ENCODE measurements at regions not wholly inside any gene's neighbourhood (a gene's known extent, or its start where the extent isn't known, plus 50 kb on each side); places are given as distances from the start of the nearest gene placed in this dataset.
A peak's percentile ranks its signal among the peaks of the same experiment; 100 is the strongest.

GRCh38 chr17:36760425-36760824 is 159.0 kb downstream of the MRM1 start:
- H3K4me1 Mint-ChIP-seq (ENCODE audit: low read depth, unreplicated experiment), result no peaks in the 10 kb centered on the region
- H3K27me3 Mint-ChIP-seq (ENCODE audit: low read depth, unreplicated experiment), result peaks cover 15% of the 10 kb centered on the region
- no peak for TF ChIP-seq EZH2 (IDR thresholded peaks at IDR 0.05; ENCODE audit: insufficient read depth, low read length)
- no peak for TF ChIP-seq CTCF (IDR thresholded peaks at IDR 0.05; ENCODE audit: insufficient read depth, low read depth, low read length)
- no peaks in the 10 kb centered on the region for H3K9me3 Mint-ChIP-seq (ENCODE audit: unreplicated experiment)
- no peaks in the 10 kb centered on the region for H4K20me1 ChIP-seq (ENCODE audit: insufficient read depth, low read length)
- no peak overlapping the region for H3K27ac Mint-ChIP-seq (ENCODE audit: unreplicated experiment)
- no peaks in the 10 kb centered on the region for H3K79me2 ChIP-seq (ENCODE audit: insufficient read depth, low read length)
- FAIRE-seq (no peak), DNase-seq (ENCODE audit: low read depth) (no peak)
- H3K36me3 ChIP-seq (ENCODE audit: insufficient read depth, low read length), result no peaks in the 10 kb centered on the region
- H3K4me1 ChIP-seq (ENCODE audit: insufficient read depth, low read length), result no peaks in the 10 kb centered on the region
- no peak overlapping the region for H3K27ac ChIP-seq (ENCODE audit: low read depth, low read length)
- peaks cover 1% of the 10 kb centered on the region for H3K36me3 Mint-ChIP-seq (ENCODE audit: low read depth, unreplicated experiment)
- no peak overlapping the region for H3K4me2 ChIP-seq (ENCODE audit: low read length)
- H3K9me3 ChIP-seq (ENCODE audit: insufficient read depth, low read depth, low read length), result no peaks in the 10 kb centered on the region
- no peak overlapping the region for H3K9ac ChIP-seq (ENCODE audit: low read length)
- no peak overlapping the region for H3K4me3 ChIP-seq (ENCODE audit: insufficient read depth, low read depth, low read length)
- peaks cover 2% of the 10 kb centered on the region for H3K27me3 ChIP-seq (ENCODE audit: insufficient read depth, low read length)
- no peak overlapping the region for H3K4me3 Mint-ChIP-seq (ENCODE audit: unreplicated experiment)
- H2AFZ ChIP-seq (ENCODE audit: low read depth, low read length), result no peak overlapping the region

- no peaks in the 10 kb centered on the region for H3K9me3 ChIP-seq (ENCODE audit: insufficient read depth, low read depth, low read length)
- Mint-ChIP-seq H3K4me3 (ENCODE audit: unreplicated experiment) (no peak overlapping the region), H3K4me1 (ENCODE audit: low read depth, unreplicated experiment) (no peaks in the 10 kb centered on the region), H3K27ac (ENCODE audit: unreplicated experiment) (no peak overlapping the region), H3K27me3 (ENCODE audit: low read depth, unreplicated experiment) (peaks cover 21% of the 10 kb centered on the region), H3K36me3 (ENCODE audit: low read depth, unreplicated experiment) (peaks cover 1% of the 10 kb centered on the region), H3K9me3 (ENCODE audit: unreplicated experiment) (no peaks in the 10 kb centered on the region)
- no peak overlapping the region for H3K4me2 ChIP-seq (ENCODE audit: low read length)
- H3K4me3 ChIP-seq (ENCODE audit: insufficient read depth, low read depth, low read length), result no peak overlapping the region
- DNase-seq (ENCODE audit: low read depth) (peak; percentile 4), FAIRE-seq (no peak)
- no peaks in the 10 kb centered on the region for H3K4me1 ChIP-seq (ENCODE audit: insufficient read depth, low read length)
- H4K20me1 ChIP-seq (ENCODE audit: insufficient read depth, low read length), result no peaks in the 10 kb centered on the region
- TF ChIP-seq EZH2 (IDR thresholded peaks at IDR 0.05; ENCODE audit: insufficient read depth, low read length) (no peak), CTCF (IDR thresholded peaks at IDR 0.05; ENCODE audit: insufficient read depth, low read depth, low read length) (no peak)
- H3K36me3 ChIP-seq (ENCODE audit: insufficient read depth, low read length), result no peaks in the 10 kb centered on the region
- H3K27me3 ChIP-seq (ENCODE audit: insufficient read depth, low read length), result peaks cover 2% of the 10 kb centered on the region
- H2AFZ ChIP-seq (ENCODE audit: low read depth, low read length), result peak overlapping the region; percentile 47
- H3K27ac ChIP-seq (ENCODE audit: low read depth, low read length), result no peak overlapping the region
- H3K9ac ChIP-seq (ENCODE audit: low read length), result no peak overlapping the region
- no peaks in the 10 kb centered on the region for H3K79me2 ChIP-seq (ENCODE audit: insufficient read depth, low read length)
Measured at GRCh38 chr17:36761203-36761950, 160.0 kb downstream of the MRM1 start.

GRCh38 chr17:36765436-36766043 is 164.2 kb downstream of the MRM1 start:
- TF ChIP-seq EZH2 (IDR thresholded peaks at IDR 0.05; ENCODE audit: insufficient read depth, low read length), result no peak
- Mint-ChIP-seq H3K9me3 (ENCODE audit: unreplicated experiment) (peaks cover 2% of the 10 kb centered on the region), H3K27me3 (ENCODE audit: low read depth, unreplicated experiment) (peaks cover 33% of the 10 kb centered on the region), H3K36me3 (ENCODE audit: low read depth, unreplicated experiment) (no peaks in the 10 kb centered on the region), H3K4me1 (ENCODE audit: low read depth, unreplicated experiment) (no peaks in the 10 kb centered on the region), H3K27ac (ENCODE audit: unreplicated experiment) (no peak overlapping the region), H3K4me3 (ENCODE audit: unreplicated experiment) (no peak overlapping the region)
- H4K20me1 ChIP-seq (ENCODE audit: insufficient read depth, low read length), result no peaks in the 10 kb centered on the region
- no peak overlapping the region for H3K4me2 ChIP-seq (ENCODE audit: low read length)
- no peak for DNase-seq (ENCODE audit: low read depth)
- H3K9me3 ChIP-seq (ENCODE audit: insufficient read depth, low read depth, low read length), result no peaks in the 10 kb centered on the region
- no peaks in the 10 kb centered on the region for H3K79me2 ChIP-seq (ENCODE audit: insufficient read depth, low read length)
- H3K4me3 ChIP-seq (ENCODE audit: insufficient read depth, low read depth, low read length), result no peak overlapping the region
- H3K27ac ChIP-seq (ENCODE audit: low read depth, low read length), result no peak overlapping the region
- H3K4me1 ChIP-seq (ENCODE audit: insufficient read depth, low read length), result no peaks in the 10 kb centered on the region
- no peak overlapping the region for H3K9ac ChIP-seq (ENCODE audit: low read length)
- no peak overlapping the region for H2AFZ ChIP-seq (ENCODE audit: low read depth, low read length)
- H3K27me3 ChIP-seq (ENCODE audit: insufficient read depth, low read length), result peaks cover 7% of the 10 kb centered on the region
- H3K36me3 ChIP-seq (ENCODE audit: insufficient read depth, low read length), result no peaks in the 10 kb centered on the region
- no peak for FAIRE-seq
